ENCODE measurements at regions not wholly inside any gene's neighbourhood (a gene's known extent, or its start where the extent isn't known, plus 50 kb on each side); places are given as distances from the start of the nearest gene placed in this dataset.
"Not testable (repeated sequence)": the region's sequence is repeated elsewhere in the genome, so short reads cannot be mapped to it uniquely, and the experiment has no call there.

GRCh38 chr11:134501406-134502152 is 89.5 kb upstream of the B3GAT1 start:
- TF ChIP-seq CTCF (IDR thresholded peaks at IDR 0.05) (no peak), EP300 (IDR thresholded peaks at IDR 0.05) (no peak), POLR2A (IDR thresholded peaks at IDR 0.05) (no peak)
- Histone ChIP-seq H3K4me3 (no peak overlapping the region), H3K9me3 (peaks cover 0 to 3% of the 10 kb centered on the region in 2 donors), H3K27me3 (no peaks in the 10 kb centered on the region), H3K27ac (no peak overlapping the region), H3K4me1 (ENCODE audit: insufficient read depth) (no peaks in the 10 kb centered on the region), H3K36me3 (no peaks in the 10 kb centered on the region)
- WGBS, 3 donors, result 73 to 75% (median 73%) methylated on average over 16 of the region's 16 CpGs
- intact Hi-C loops (cut with DNase I), result no loop called here
- DNase-seq, result no peak

GRCh38 chr11:134500621-134501020 is 88.6 kb upstream of the B3GAT1 start:
- Histone ChIP-seq H3K27me3 (no peaks in the 10 kb centered on the region), H3K9me3 (peaks cover 0 to 3% of the 10 kb centered on the region in 2 donors), H3K4me1 (ENCODE audit: insufficient read depth) (no peaks in the 10 kb centered on the region), H3K27ac (no peak overlapping the region), H3K4me3 (no peak overlapping the region), H3K36me3 (no peaks in the 10 kb centered on the region)
- TF ChIP-seq EP300 (IDR thresholded peaks at IDR 0.05) (no peak), POLR2A (IDR thresholded peaks at IDR 0.05) (no peak), CTCF (IDR thresholded peaks at IDR 0.05) (no peak)
- DNase-seq, result peak in 1 of 5 donors; percentile 4
- 77 to 83% (median 77%) methylated on average over 8 of the region's 8 CpGs for WGBS, 3 donors
- intact Hi-C loops (cut with DNase I), result no loop called here

GRCh38 chr11:134499990-134500389 is 87.9 kb upstream of the B3GAT1 start:
- intact Hi-C loops (cut with DNase I), result no loop called here
- H3K27me3 ChIP-seq, result no peaks in the 10 kb centered on the region
- H3K36me3 ChIP-seq, result no peaks in the 10 kb centered on the region
- H3K27ac ChIP-seq, result no peak overlapping the region
- DNase-seq, result peak in 1 of 5 donors; percentile 7
- WGBS, 3 donors, result 75 to 76% (median 75%) methylated on average over 8 of the region's 8 CpGs
- no peaks in the 10 kb centered on the region for H3K4me1 ChIP-seq (ENCODE audit: insufficient read depth)
- H3K9me3 ChIP-seq, result peaks cover 0 to 3% of the 10 kb centered on the region in 2 donors
- no peak overlapping the region for H3K4me3 ChIP-seq
- TF ChIP-seq EP300 (IDR thresholded peaks at IDR 0.05), result no peak

GRCh38 chr11:134498326-134499139 is 86.5 kb upstream of the B3GAT1 start:
- peak in 1 of 5 donors; percentile 3 for DNase-seq

GRCh38 chr11:134497586-134497985 is 85.5 kb upstream of the B3GAT1 start:
- H3K9me3 ChIP-seq, result peaks cover 0 to 3% of the 10 kb centered on the region in 2 donors
- TF ChIP-seq EP300 (IDR thresholded peaks at IDR 0.05) (no peak), POLR2A (IDR thresholded peaks at IDR 0.05) (no peak), CTCF (IDR thresholded peaks at IDR 0.05) (no peak)
- H3K4me3 ChIP-seq, result no peak overlapping the region
- H3K4me1 ChIP-seq (ENCODE audit: insufficient read depth), result no peaks in the 10 kb centered on the region
- intact Hi-C loops (cut with DNase I), result no loop called here
- no peaks in the 10 kb centered on the region for H3K27me3 ChIP-seq
- DNase-seq, result no peak
- no peaks in the 10 kb centered on the region for H3K36me3 ChIP-seq
- H3K27ac ChIP-seq, result no peak overlapping the region
- WGBS, 3 donors, result 29 to 48% (median 37%) methylated on average over 5 of the region's 5 CpGs

More at GRCh38 chr11:134498326-134499139, 86.5 kb upstream of the B3GAT1 start:
- peaks cover 0 to 3% of the 10 kb centered on the region in 2 donors for H3K9me3 ChIP-seq
- no peak overlapping the region for H3K27ac ChIP-seq
- intact Hi-C loops (cut with DNase I), result no loop called here
- H3K4me1 ChIP-seq (ENCODE audit: insufficient read depth), result no peaks in the 10 kb centered on the region
- 86 to 90% (median 89%) methylated on average over 19 of the region's 19 CpGs for WGBS, 3 donors
- H3K27me3 ChIP-seq, result no peaks in the 10 kb centered on the region
- no peak overlapping the region for H3K4me3 ChIP-seq
- no peak for TF ChIP-seq EP300 (IDR thresholded peaks at IDR 0.05)
- H3K36me3 ChIP-seq, result no peaks in the 10 kb centered on the region

- H3K27ac ChIP-seq; DNase-seq; H3K9me3 ChIP-seq; H3K4me1 ChIP-seq (ENCODE audit: insufficient read depth); H3K4me3 ChIP-seq; intact Hi-C loops (cut with DNase I); H3K27me3 ChIP-seq; H3K36me3 ChIP-seq: not testable (repeated sequence)
- 75 to 81% (median 76%) methylated on average over 2 of the region's 2 CpGs for WGBS, 3 donors
These were observed 84.0 kb upstream of the B3GAT1 start for GRCh38 chr11:134496058-134496457.

- H3K27ac ChIP-seq; H3K4me3 ChIP-seq; intact Hi-C loops (cut with DNase I); H3K4me1 ChIP-seq (ENCODE audit: insufficient read depth); DNase-seq; H3K9me3 ChIP-seq; H3K27me3 ChIP-seq; H3K36me3 ChIP-seq: not testable (repeated sequence)
- 68 to 84% (median 81%) methylated on average over 2 of the region's 2 CpGs for WGBS, 3 donors
These were observed 82.4 kb upstream of the B3GAT1 start for GRCh38 chr11:134494395-134494794.

GRCh38 chr11:134492411-134492810 is 80.4 kb upstream of the B3GAT1 start:
- H3K36me3 ChIP-seq; DNase-seq; intact Hi-C loops (cut with DNase I); H3K27me3 ChIP-seq; H3K4me3 ChIP-seq; H3K27ac ChIP-seq; H3K4me1 ChIP-seq (ENCODE audit: insufficient read depth); H3K9me3 ChIP-seq: not testable (repeated sequence)
- WGBS, 3 donors, result 76 to 92% (median 90%) methylated on average over 2 of the region's 2 CpGs
